PC-3 (cell line): ENCODE measurements at regions not wholly inside any gene's neighbourhood (a gene's known extent, or its start where the extent isn't known, plus 50 kb on each side); places are given as distances from the start of the nearest gene placed in this dataset.

Experiments used
- ATAC-seq: fragments of 200-7000 bp; cut with Tn5 transposase; 2 replicates; pipeline ENCODE4 v1.9.1; 2020; ENCODE audit warnings: mild to moderate bottlenecking, moderate library complexity
- BruUV-seq: library from RNA; stranded (reverse); fragments of 400-500 nt; replicated peaks from 2 replicates; lab custom pipeline; 2021; lab: Mats Ljungman, UMichigan
- CTCF ChIA-PET: fragments of 300-600 bp; sonication (Branson Sonifier 250); formaldehyde crosslinking; loops from one replicate; lab custom pipeline; 2022; ENCODE audit warnings: antibody characterized with exemption; lab: Charles Lee
- POLR2A ChIA-PET: fragments of 300-600 bp; sonication (Branson Sonifier 250); formaldehyde crosslinking; loops from one replicate; lab custom pipeline; 2022; ENCODE audit warnings: antibody characterized with exemption; ENCODE audit not compliant: unreplicated experiment; lab: Charles Lee
- DNase-seq: peaks from one replicate; pipeline ENCODE4 v3.0.0-alpha.2; 2015
- H2AFZ ChIP-seq: fragments of 300-600 bp; sonication (generic); 2 replicates; pipeline ENCODE4 v1.6.0; 2016; ENCODE audit warnings: antibody characterized with exemption, low read length
- H3F3A ChIP-seq: fragments of 300-600 bp; sonication (generic); one replicate; pipeline ENCODE4 v1.6.0; 2017; ENCODE audit warnings: antibody characterized with exemption, low read length, control low read depth, mild to moderate bottlenecking; ENCODE audit not compliant: unreplicated experiment
- H3K27ac ChIP-seq: fragments of 300-600 bp; sonication (generic); 2 replicates; pipeline ENCODE4 v1.5.1; 2016; ENCODE audit warnings: mild to moderate bottlenecking, low read length
- H3K27me3 ChIP-seq: fragments of 300-600 bp; sonication (generic); 2 replicates; pipeline ENCODE4 v1.6.1; 2016; ENCODE audit warnings: low read length, mixed read lengths
- H3K36me3 ChIP-seq: fragments of 300-600 bp; sonication (generic); 2 replicates; pipeline ENCODE4 v1.6.1; 2016; ENCODE audit warnings: low read depth, mixed run types, low read length, mixed read lengths
- H3K4me1 ChIP-seq: fragments of 300-600 bp; sonication (generic); 2 replicates; pipeline ENCODE4 v1.5.1; 2016; ENCODE audit warnings: low read length; ENCODE audit not compliant: insufficient read depth
- H3K4me2 ChIP-seq: fragments of 300-600 bp; sonication (generic); 2 replicates; pipeline ENCODE4 v1.6.0; 2016; ENCODE audit warnings: low read length
- H3K4me3 ChIP-seq: fragments of 300-600 bp; sonication (generic); 2 replicates; pipeline ENCODE4 v1.5.1; 2016; ENCODE audit warnings: mild to moderate bottlenecking, low read length, mixed read lengths
- H3K79me2 ChIP-seq: fragments of 300-600 bp; sonication (generic); 2 replicates; pipeline ENCODE4 v1.6.1; 2017; ENCODE audit warnings: low read length, mixed read lengths
- H3K9ac ChIP-seq: fragments of 300-600 bp; sonication (generic); 2 replicates; pipeline ENCODE4 v1.6.0; 2016; ENCODE audit warnings: mild to moderate bottlenecking, low read length
- H3K9me2 ChIP-seq: fragments of 300-600 bp; sonication (generic); replicated peaks from 2 replicates; pipeline ENCODE4 v1.6.1; 2016; ENCODE audit warnings: mixed run types, low read length, mixed read lengths
- H3K9me3 ChIP-seq: fragments of 300-600 bp; sonication (generic); 2 replicates; pipeline ENCODE4 v1.6.1; 2016; ENCODE audit warnings: low read length, mixed read lengths
- H4K20me1 ChIP-seq: fragments of 300-600 bp; sonication (generic); 2 replicates; pipeline ENCODE4 v1.6.1; 2016; ENCODE audit warnings: low read length, mixed read lengths
- EZH2 ChIP-seq: fragments of 300-600 bp; sonication (generic); IDR thresholded peaks from one replicate; pipeline ENCODE4 v1.6.1; 2017; ENCODE audit warnings: antibody characterized with exemption, mild to moderate bottlenecking, low read length; ENCODE audit not compliant: unreplicated experiment
- EZH2phosphoT487 ChIP-seq: fragments of 300-600 bp; sonication (generic); IDR thresholded peaks from 2 replicates; pipeline ENCODE4 v1.6.1; 2018; ENCODE audit warnings: mild to moderate bottlenecking, antibody characterized with exemption, low read length, borderline replicate concordance
- intact Hi-C: fragments of 100-400 bp; cut with micrococcal nuclease; formaldehyde crosslinking; loops from 2 replicates; pipeline ENCODE4 v1.9.0; 2023
- TF ChIP-seq, protein P1 (sequence below): fragments of 300-600 bp; sonication (generic); conservative IDR thresholded peaks from 2 replicates; pipeline ENCODE4 v1.5.1; 2017; ENCODE audit warnings: antibody characterized with exemption, low read depth, mild to moderate bottlenecking, low read length

GRCh38 chr1:118486199-118486598 lies 301.2 kb upstream of the SPAG17 start:
- Histone ChIP-seq H3K9me2 (no peaks in the 10 kb centered on the region), H3K4me3 (no peak overlapping the region), H3K9ac (no peak overlapping the region), H2AFZ (no peak overlapping the region), H3K9me3 (no peaks in the 10 kb centered on the region), H3K4me1 (no peaks in the 10 kb centered on the region), H3K36me3 (no peaks in the 10 kb centered on the region), H3K27me3 (peaks cover 15% of the 10 kb centered on the region; the same call in 1 of the 2 replicates), H3K79me2 (no peaks in the 10 kb centered on the region), H3K27ac (no peak overlapping the region), H4K20me1 (no peaks in the 10 kb centered on the region), H3K4me2 (no peak overlapping the region), H3F3A (no peaks in the 10 kb centered on the region)
- TF ChIP-seq EZH2 (no peak), EZH2phosphoT487 (no peak)
- POLR2A ChIA-PET: no interaction called here
- ATAC-seq (no peak), DNase-seq (no peak)
- no TSS peak for BruUV-seq
- intact Hi-C loops: no loop called here
- CTCF ChIA-PET: no interaction called here

- H2AFZ ChIP-seq: no peak overlapping the region
- H3K4me1 ChIP-seq: no peaks in the 10 kb centered on the region
- no peaks in the 10 kb centered on the region for H3K9me2 ChIP-seq
- H3K79me2 ChIP-seq: no peaks in the 10 kb centered on the region
- H3K4me2 ChIP-seq: no peak overlapping the region
- no TSS peak for BruUV-seq
- no peak overlapping the region for H3K9ac ChIP-seq
- H3K27ac ChIP-seq: no peak overlapping the region
- intact Hi-C loops: no loop called here
- H4K20me1 ChIP-seq: no peaks in the 10 kb centered on the region
- CTCF ChIA-PET: no interaction called here
- H3K4me3 ChIP-seq: no peak overlapping the region
- H3K36me3 ChIP-seq: no peaks in the 10 kb centered on the region
- H3K27me3 ChIP-seq: peaks cover 15% of the 10 kb centered on the region; the same call in 1 of the 2 replicates
- ATAC-seq: no peak
- no peak for DNase-seq
- no peaks in the 10 kb centered on the region for H3K9me3 ChIP-seq
- POLR2A ChIA-PET: no interaction called here
- no peaks in the 10 kb centered on the region for H3F3A ChIP-seq
- TF ChIP-seq EZH2 (no peak), EZH2phosphoT487 (no peak)
- TF ChIP-seq, protein P1, sequence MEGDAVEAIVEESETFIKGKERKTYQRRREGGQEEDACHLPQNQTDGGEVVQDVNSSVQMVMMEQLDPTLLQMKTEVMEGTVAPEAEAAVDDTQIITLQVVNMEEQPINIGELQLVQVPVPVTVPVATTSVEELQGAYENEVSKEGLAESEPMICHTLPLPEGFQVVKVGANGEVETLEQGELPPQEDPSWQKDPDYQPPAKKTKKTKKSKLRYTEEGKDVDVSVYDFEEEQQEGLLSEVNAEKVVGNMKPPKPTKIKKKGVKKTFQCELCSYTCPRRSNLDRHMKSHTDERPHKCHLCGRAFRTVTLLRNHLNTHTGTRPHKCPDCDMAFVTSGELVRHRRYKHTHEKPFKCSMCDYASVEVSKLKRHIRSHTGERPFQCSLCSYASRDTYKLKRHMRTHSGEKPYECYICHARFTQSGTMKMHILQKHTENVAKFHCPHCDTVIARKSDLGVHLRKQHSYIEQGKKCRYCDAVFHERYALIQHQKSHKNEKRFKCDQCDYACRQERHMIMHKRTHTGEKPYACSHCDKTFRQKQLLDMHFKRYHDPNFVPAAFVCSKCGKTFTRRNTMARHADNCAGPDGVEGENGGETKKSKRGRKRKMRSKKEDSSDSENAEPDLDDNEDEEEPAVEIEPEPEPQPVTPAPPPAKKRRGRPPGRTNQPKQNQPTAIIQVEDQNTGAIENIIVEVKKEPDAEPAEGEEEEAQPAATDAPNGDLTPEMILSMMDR: no peak
Measured at GRCh38 chr1:118485757-118486156, 300.7 kb upstream of the SPAG17 start.

GRCh38 chr1:118484893-118485292 lies 299.9 kb upstream of the SPAG17 start:
- H4K20me1 ChIP-seq: no peaks in the 10 kb centered on the region
- H3K4me2 ChIP-seq: no peak overlapping the region
- H3K9me2 ChIP-seq: no peaks in the 10 kb centered on the region
- ATAC-seq (no peak), DNase-seq (no peak)
- intact Hi-C loops: no loop called here
- H3K36me3 ChIP-seq: no peaks in the 10 kb centered on the region
- no peak overlapping the region for H3K9ac ChIP-seq
- H3K27me3 ChIP-seq: 0 out of 2 replicates have a peak, but pooled peaks cover 15% of the 10 kb centered on the region
- H3K4me1 ChIP-seq: no peaks in the 10 kb centered on the region
- TF ChIP-seq EZH2 (no peak), EZH2phosphoT487 (no peak)
- TF ChIP-seq, protein P1: no peak
- no peak overlapping the region for H3K27ac ChIP-seq
- H3F3A ChIP-seq: no peaks in the 10 kb centered on the region
- H3K79me2 ChIP-seq: no peaks in the 10 kb centered on the region
- no peaks in the 10 kb centered on the region for H3K9me3 ChIP-seq
- BruUV-seq: no TSS peak
- POLR2A ChIA-PET: no interaction called here
- CTCF ChIA-PET: no interaction called here
- H3K4me3 ChIP-seq: no peak overlapping the region
- no peak overlapping the region for H2AFZ ChIP-seq
